Right cardiac atrium (tissue), 5 donors: ENCODE measurements at regions not wholly inside any gene's neighbourhood (a gene's known extent, or its start where the extent isn't known, plus 50 kb on each side); places are given as distances from the start of the nearest gene placed in this dataset.
"Not testable (repeated sequence)": the region's sequence is repeated elsewhere in the genome, so short reads cannot be mapped to it uniquely, and the experiment has no call there.

ENCODE experiments used
- ATAC-seq, 2 donors: fragments of 200-7000 bp; cut with Tn5 transposase; one replicate each; pipeline versions ENCODE4 v1.8.0 to v1.9.1; 2020; ENCODE audit warnings: moderate library complexity in 2 of 2, mild to moderate bottlenecking in 1 of 2
- DNase-seq, 3 donors: peaks; one replicate each; pipeline ENCODE4 v3.0.0-alpha.2; 2020
- H3K27ac ChIP-seq: one replicate; pipeline ENCODE4 v1.5.1; 2013; ENCODE audit warnings: mild to moderate bottlenecking, low read length, control low read depth, moderate library complexity
- H3K27me3 ChIP-seq: one replicate; pipeline ENCODE4 v1.6.1; 2013; ENCODE audit not compliant: control insufficient read depth, insufficient read depth
- H3K4me1 ChIP-seq: one replicate; pipeline ENCODE4 v1.6.1; 2013; ENCODE audit warnings: low read length; ENCODE audit not compliant: control insufficient read depth, insufficient read depth
- H3K4me3 ChIP-seq: one replicate; pipeline ENCODE4 v1.5.1; 2013; ENCODE audit warnings: low read length, control low read depth
- H3K9me3 ChIP-seq: one replicate; pipeline ENCODE4 v1.6.1; 2013; ENCODE audit warnings: low read length; ENCODE audit not compliant: control insufficient read depth
- WGBS: extraction: QIAGEN DNeasy Blood & Tissue Kit; methylation state at CpG from one replicate; pipeline ENCODE4 v1.1.7; 2013; 5-methylcytosine and 5-hydroxymethylcytosine counted together
- intact Hi-C, 4 donors: fragments of 100-400 bp; cut with DNase I; formaldehyde crosslinking; loops; one replicate each; pipeline versions ENCODE4 v1.11.0 to v1.14.0; 2022 to 2023
- donor health status: healthy with polysubstance abuse.
- donor health status: DM: no; HTN: yes; CAD: no.
- donor health status: DM: no; HTN: no; CAD: no.
- donor health status: DM: no; HTN: yes; CAD: no; lungs with severe emphysema.
- donor health status: DM: yes; HTN: yes; CAD: no.

GRCh38 chr5:117337064-117337749 lies 762.6 kb upstream of the SEMA6A start:
- no peaks in the 10 kb centered on the region for H3K27me3 ChIP-seq
- H3K9me3 ChIP-seq: no peaks in the 10 kb centered on the region
- no peak for ATAC-seq
- intact Hi-C loops: no loop called here
- H3K27ac ChIP-seq: no peak overlapping the region
- DNase-seq: no peak
- WGBS: 79% methylated on average over 4 of the region's 4 CpGs
- H3K4me1 ChIP-seq: no peaks in the 10 kb centered on the region
- H3K4me3 ChIP-seq: no peak overlapping the region

- 80% methylated on average over 3 of the region's 3 CpGs for WGBS
- intact Hi-C loops: no loop called here
- no peak for DNase-seq
- H3K4me1 ChIP-seq: no peaks in the 10 kb centered on the region
- no peak overlapping the region for H3K4me3 ChIP-seq
- ATAC-seq: no peak
- H3K9me3 ChIP-seq: no peaks in the 10 kb centered on the region
- no peak overlapping the region for H3K27ac ChIP-seq
- H3K27me3 ChIP-seq: no peaks in the 10 kb centered on the region
Observed at GRCh38 chr5:117336208-117336607, 761.6 kb upstream of the SEMA6A start.

- 95% methylated on average over 3 of the region's 3 CpGs for WGBS
- Histone ChIP-seq H3K4me3 (no peak overlapping the region), H3K27ac (no peak overlapping the region), H3K4me1 (no peaks in the 10 kb centered on the region), H3K9me3 (no peaks in the 10 kb centered on the region), H3K27me3 (no peaks in the 10 kb centered on the region)
- DNase-seq (no peak), ATAC-seq (no peak)
- intact Hi-C loops: no loop called here
Observed at GRCh38 chr5:117333011-117333410, 758.4 kb upstream of the SEMA6A start.

- H3K27ac ChIP-seq: no peak overlapping the region
- ATAC-seq (no peak), DNase-seq (no peak)
- H3K4me1 ChIP-seq: no peaks in the 10 kb centered on the region
- WGBS: 91% methylated on average over 1 of the region's 1 CpG
- H3K4me3 ChIP-seq: no peak overlapping the region
- no peaks in the 10 kb centered on the region for H3K27me3 ChIP-seq
- H3K9me3 ChIP-seq: no peaks in the 10 kb centered on the region
- intact Hi-C loops: no loop called here
Observed at GRCh38 chr5:117332341-117332740, 757.7 kb upstream of the SEMA6A start.

GRCh38 chr5:117327511-117327910 lies 752.9 kb upstream of the SEMA6A start:
- WGBS: 51% methylated on average over 1 of the region's 1 CpG

GRCh38 chr5:117326997-117327396 lies 752.4 kb upstream of the SEMA6A start:
- intact Hi-C loops: no loop called here
- H3K27me3 ChIP-seq: no peaks in the 10 kb centered on the region
- no peaks in the 10 kb centered on the region for H3K9me3 ChIP-seq
- ATAC-seq (no peak), DNase-seq (no peak)
- no peaks in the 10 kb centered on the region for H3K4me1 ChIP-seq
- WGBS: 68% methylated on average over 2 of the region's 2 CpGs
- no peak overlapping the region for H3K4me3 ChIP-seq
- H3K27ac ChIP-seq: no peak overlapping the region

More at GRCh38 chr5:117327511-117327910, 752.9 kb upstream of the SEMA6A start:
- H3K4me1 ChIP-seq: no peaks in the 10 kb centered on the region
- no peaks in the 10 kb centered on the region for H3K9me3 ChIP-seq
- intact Hi-C loops: no loop called here
- ATAC-seq (no peak), DNase-seq (no peak)
- no peaks in the 10 kb centered on the region for H3K27me3 ChIP-seq
- H3K27ac ChIP-seq: no peak overlapping the region
- no peak overlapping the region for H3K4me3 ChIP-seq

GRCh38 chr5:117318528-117318927 lies 743.9 kb upstream of the SEMA6A start:
- WGBS: 70% methylated on average over 2 of the region's 2 CpGs
- no peak overlapping the region for H3K27ac ChIP-seq
- no peaks in the 10 kb centered on the region for H3K9me3 ChIP-seq
- no peak overlapping the region for H3K4me3 ChIP-seq
- no peaks in the 10 kb centered on the region for H3K27me3 ChIP-seq
- H3K4me1 ChIP-seq: no peaks in the 10 kb centered on the region
- intact Hi-C loops: no loop called here
- no peak for ATAC-seq
- no peak for DNase-seq

DNA sequence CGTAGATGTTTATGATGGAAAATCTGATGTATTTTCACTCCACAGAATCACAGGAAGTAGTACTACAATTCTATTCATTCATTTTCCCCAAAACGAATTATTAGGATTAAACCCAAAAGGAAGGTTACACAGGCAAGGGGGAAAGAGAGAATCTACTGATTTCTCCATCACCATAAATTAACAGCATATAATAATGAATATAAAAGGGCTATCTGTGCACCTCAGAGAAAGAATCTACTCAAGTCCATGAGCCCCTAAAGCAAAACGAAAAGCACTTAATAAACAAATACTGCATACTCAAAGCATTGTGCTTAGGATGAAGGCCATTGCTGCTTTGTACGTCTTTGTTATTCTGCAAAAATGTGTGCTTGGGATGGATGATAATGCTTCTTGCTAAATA lies 740.5 kb upstream of the SEMA6A start:
- Histone ChIP-seq H3K27ac (no peak overlapping the region), H3K4me3 (no peak overlapping the region), H3K9me3 (no peaks in the 10 kb centered on the region), H3K27me3 (no peaks in the 10 kb centered on the region), H3K4me1 (no peaks in the 10 kb centered on the region)
- ATAC-seq (no peak), DNase-seq (no peak)
- intact Hi-C loops: no loop called here
- 75% methylated on average over 4 of the region's 4 CpGs for WGBS

GRCh38 chr5:117304512-117305107 lies 730.0 kb upstream of the SEMA6A start:
- H3K27me3 ChIP-seq, H3K9me3 ChIP-seq, ATAC-seq, H3K27ac ChIP-seq, intact Hi-C loops, H3K4me1 ChIP-seq, H3K4me3 ChIP-seq: not testable (repeated sequence)
- WGBS: 95% methylated on average over 34 of the region's 34 CpGs
- peak in 1 of 3 donors; percentile 22 for DNase-seq

GRCh38 chr5:117302949-117303348 lies 728.3 kb upstream of the SEMA6A start:
- ATAC-seq (no peak), DNase-seq (no peak)
- Histone ChIP-seq H3K9me3 (no peaks in the 10 kb centered on the region), H3K27me3 (no peaks in the 10 kb centered on the region), H3K4me3 (no peak overlapping the region), H3K27ac (no peak overlapping the region), H3K4me1 (no peaks in the 10 kb centered on the region)
- intact Hi-C loops: no loop called here
- WGBS: 77% methylated on average over 3 of the region's 3 CpGs

- DNase-seq (no peak), ATAC-seq (no peak)
- H3K9me3 ChIP-seq: no peaks in the 10 kb centered on the region
- no peak overlapping the region for H3K27ac ChIP-seq
- H3K27me3 ChIP-seq: no peaks in the 10 kb centered on the region
- no peaks in the 10 kb centered on the region for H3K4me1 ChIP-seq
- intact Hi-C loops: no loop called here
- WGBS: 60% methylated on average over 1 of the region's 1 CpG
- H3K4me3 ChIP-seq: no peak overlapping the region
Observed at GRCh38 chr5:117302473-117302872, 727.9 kb upstream of the SEMA6A start.

DNA sequence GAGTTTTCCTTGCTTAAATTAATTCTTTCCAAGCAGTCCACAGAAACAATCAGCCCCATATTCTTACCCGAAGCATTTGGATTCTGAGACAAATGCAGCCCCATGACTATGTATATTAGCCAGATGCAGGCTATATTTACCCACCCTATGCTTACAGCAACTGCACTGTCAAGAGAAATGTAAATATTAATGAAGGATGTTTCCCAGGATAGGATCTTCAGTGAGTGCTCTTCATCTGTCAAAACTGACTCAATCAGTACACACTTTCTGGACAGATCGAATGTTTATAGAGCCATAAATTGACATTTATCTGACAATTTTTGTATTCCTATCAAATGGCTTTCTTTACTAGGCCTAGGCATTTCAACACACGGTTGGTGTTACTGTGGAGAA lies 725.3 kb upstream of the SEMA6A start:
- Histone ChIP-seq H3K4me1 (no peaks in the 10 kb centered on the region), H3K27me3 (no peaks in the 10 kb centered on the region), H3K4me3 (no peak overlapping the region), H3K9me3 (no peaks in the 10 kb centered on the region), H3K27ac (no peak overlapping the region)
- no peak for ATAC-seq
- WGBS: 55% methylated on average over 3 of the region's 3 CpGs
- no peak for DNase-seq
- intact Hi-C loops: no loop called here
